Activated naive CD4-positive, alpha-beta T cell treated with Interleukin-2 at 50 U/mL for 16 hours (primary cell): ENCODE measurements at regions not wholly inside any gene's neighbourhood (a gene's known extent, or its start where the extent isn't known, plus 50 kb on each side); places are given as distances from the start of the nearest gene placed in this dataset.

Source experiments
- DNase-seq: peaks from one replicate; pipeline ENCODE4 v3.0.0-alpha.2; 2020

DNA sequence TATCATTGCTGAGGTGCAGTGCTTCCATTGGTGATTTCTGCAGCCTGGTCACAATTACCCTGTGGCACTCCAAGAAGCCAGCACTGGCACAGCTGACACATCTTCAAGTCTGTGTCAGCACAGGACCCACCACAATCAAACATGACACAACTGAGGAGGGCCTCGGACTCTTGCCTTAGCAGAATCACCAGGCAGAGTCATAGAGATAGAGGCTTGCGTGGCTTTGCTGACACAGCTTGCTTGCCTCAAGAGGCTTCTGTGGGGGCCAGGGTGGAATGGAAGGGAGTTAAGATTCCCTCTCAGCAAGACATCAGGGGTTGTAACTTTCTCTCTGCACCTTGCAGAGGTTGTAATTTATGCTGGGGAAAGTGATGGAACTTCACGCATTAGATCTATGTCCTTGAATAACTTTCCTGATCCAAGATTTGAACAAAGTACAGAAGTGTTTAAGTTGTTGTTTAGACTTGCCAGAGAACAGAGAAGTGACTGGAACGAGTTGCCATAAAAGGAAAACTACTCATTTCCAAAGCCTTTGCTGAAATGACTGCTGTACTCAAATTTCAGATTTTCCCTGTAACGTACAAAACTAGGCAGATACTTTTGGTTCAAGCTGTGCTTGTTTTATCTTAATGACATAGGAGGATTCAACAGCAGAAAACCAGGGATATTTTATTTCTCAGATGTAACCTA is 170.7 kb downstream of the DIPK2A start:
- DNase-seq = no peak

DNA sequence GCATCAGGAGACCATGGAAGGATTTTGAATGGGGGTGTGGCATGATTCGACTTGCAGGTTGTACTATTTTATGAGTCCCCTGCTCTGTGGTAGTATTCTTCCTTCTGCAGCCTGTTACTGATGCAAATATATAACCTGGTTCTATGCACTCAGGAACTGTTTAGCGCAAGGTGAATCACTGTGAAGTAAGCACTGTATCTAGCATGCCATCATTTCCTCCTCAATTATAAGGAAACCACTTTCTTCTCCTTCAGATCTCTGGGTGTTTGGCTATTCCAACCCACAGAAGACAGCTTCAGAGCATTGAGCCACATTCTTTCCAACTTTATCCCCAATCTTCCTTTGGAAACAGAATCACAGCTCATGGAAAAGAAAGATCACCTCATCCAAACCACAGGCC is 176.7 kb downstream of the DIPK2A start:
- no peak for DNase-seq

DNA sequence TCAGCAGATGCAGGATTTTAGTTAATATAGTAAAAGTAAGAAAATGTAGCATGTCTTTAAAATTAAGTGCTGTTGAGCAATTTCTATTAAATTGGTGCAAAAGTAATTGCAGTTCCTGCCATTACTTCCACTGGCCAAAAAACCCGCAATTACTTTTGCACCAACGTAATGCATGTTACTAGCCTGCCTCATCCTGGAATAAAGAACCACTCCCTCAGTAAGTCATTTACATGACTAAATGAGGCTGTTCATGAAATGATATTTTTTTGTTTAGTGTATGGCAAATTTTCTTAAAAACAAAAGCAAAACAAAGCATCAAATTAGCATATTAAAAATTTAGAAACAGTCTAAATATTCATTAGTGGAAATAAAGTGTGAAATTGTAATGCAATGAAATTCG is 180.4 kb downstream of the DIPK2A start:
- DNase-seq = no peak

- DNase-seq = no peak
These were observed 189.0 kb downstream of the DIPK2A start for GRCh38 chr3:144160627-144161026.

GRCh38 chr3:144162042-144162441 is 190.4 kb downstream of the DIPK2A start:
- DNase-seq = no peak

GRCh38 chr3:144164352-144164751 is 192.7 kb downstream of the DIPK2A start:
- DNase-seq = no peak

DNA sequence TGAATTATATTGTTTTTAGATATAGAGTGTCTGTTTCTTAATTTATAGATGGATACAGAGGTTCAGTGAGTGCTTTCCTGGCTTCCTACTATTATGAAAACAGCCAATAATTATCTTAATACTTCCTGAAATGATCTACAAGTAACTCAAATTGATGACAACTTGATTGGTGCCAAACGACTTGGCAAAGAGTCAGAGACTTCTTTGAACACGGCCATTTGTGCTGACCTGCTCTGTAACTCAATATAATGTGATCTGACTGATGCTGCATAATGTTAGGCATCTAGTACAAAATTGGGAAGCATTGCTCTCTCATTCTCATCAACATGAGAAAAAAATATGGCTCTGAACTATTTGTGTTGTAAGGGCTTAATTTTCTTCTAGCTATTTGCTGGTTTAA is 193.9 kb downstream of the DIPK2A start:
- DNase-seq = no peak

- no peak for DNase-seq
These were observed 196.0 kb downstream of the DIPK2A start for GRCh38 chr3:144167634-144168033.

DNA sequence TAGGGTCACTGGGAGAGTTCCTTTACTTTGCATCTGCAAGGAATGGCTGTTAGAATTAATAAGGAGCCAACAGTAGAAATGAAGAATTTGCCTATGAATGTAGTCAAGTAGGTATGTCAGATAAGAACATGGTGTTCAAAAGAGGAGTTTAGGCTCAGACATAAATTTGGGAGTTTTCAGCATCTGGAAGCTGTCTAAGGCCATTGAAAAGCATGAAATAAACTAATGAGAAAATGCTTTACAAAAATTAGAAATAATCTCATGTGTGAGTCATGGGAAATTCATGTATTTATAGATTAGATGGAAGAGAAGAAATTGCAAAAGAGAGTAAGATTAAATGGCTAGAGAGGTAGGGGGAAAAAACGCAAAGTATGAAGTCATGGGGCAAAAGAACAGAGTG is 201.9 kb downstream of the DIPK2A start:
- no peak for DNase-seq

DNA sequence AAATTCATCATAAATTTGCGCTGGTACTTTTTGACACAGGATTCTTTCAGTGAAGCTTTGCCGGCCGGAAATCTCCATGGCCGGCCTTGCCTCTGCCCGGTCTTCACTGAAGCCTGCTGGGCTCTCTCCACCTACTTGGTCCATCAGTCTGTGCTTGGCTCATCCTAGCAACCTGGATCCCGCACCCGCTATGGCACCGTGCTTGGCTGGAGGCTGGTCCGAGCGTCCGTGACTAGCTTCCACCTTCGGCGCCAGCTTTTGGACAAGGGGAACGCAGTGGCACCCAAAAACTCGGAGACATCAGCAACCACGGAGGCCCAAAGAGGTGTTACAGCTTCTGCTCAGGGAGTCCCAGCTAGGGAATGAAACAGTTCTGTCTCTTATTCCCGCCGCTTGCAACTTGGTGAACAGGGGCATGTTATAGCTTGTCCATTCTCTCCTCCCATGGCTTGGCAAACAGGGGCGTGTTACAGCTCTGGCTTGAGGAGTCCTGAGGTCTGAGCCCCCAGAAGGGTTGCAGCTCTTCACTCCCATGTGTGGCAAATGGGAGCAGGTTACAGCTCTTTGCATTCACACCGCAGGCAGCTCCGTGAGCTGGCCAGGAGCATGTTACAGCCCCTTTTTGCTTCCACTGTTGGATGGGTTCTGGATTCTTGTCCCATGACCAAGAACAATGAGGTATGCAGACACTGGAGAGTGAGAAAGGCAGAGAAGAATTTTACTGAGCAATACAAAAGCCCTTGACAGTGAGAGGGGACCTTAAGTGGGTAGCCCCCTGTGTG is 204.2 kb downstream of the DIPK2A start:
- no peak for DNase-seq

DNA sequence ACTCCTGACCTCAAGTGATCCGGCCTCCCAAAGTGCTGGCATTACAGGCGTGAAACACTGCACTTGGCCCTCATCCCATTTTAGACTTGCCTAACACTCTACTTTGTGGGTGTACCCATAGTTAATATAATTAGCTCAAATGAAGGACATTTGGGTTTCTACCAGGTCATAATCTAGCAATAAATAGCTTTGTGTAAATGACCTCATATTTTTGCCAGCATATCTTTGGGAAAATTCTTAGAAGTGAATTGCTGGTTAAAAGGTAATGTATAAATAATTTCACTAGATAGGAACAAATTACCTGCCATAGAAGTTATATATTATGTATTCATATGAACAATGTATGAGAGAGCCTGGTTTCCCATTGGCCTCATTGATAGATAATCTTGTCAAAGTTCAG is 206.0 kb downstream of the DIPK2A start:
- DNase-seq = no peak

GRCh38 chr3:144178607-144179006 is 207.0 kb downstream of the DIPK2A start:
- no peak for DNase-seq

GRCh38 chr3:144181062-144181461 is 209.4 kb downstream of the DIPK2A start:
- DNase-seq = no peak

- DNase-seq = no peak
These were observed 210.9 kb downstream of the DIPK2A start for GRCh38 chr3:144182501-144182900.

DNA sequence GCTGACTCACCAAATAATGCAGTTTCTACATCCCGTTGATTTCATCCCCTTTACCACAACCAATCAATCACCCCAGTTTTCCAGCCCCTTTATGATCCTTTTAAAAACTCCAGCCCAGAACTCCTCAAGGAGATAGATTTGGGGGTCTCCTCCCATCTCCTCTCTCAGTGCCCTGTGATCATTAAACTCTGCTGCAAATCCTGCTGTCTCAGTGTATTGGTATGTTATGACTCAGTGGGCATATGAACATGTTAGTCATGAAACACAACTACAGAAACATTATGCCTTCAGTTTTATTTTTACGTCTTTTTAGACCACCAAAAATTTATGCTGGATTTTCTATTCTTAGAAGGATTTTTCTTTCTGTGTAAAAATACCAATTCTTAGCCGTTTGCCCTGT is 213.7 kb downstream of the DIPK2A start:
- DNase-seq = no peak

GRCh38 chr3:144187531-144188210 is 216.0 kb downstream of the DIPK2A start:
- DNase-seq = no peak

- no peak for DNase-seq
These were observed 217.4 kb downstream of the DIPK2A start for GRCh38 chr3:144189044-144189443.

DNA sequence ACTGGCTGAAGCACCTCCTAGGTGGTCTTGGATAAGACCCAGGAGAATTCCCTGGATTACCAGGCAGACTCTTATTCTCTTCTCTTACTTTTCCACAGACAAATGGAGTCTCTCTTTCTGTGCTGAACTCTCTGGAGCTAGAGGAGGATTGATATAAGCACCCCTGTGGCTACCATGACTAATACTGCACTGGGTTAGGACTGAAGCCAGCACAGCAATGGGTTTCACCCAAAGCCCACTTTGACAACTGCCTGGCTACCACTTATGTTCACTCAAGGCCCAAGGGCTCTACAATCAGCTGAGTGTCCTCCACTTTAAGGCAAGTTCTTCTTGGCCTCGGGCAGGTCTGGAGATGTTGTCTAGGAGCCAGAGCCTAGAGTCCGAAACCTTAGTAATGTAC is 225.5 kb downstream of the DIPK2A start:
- no peak for DNase-seq

DNA sequence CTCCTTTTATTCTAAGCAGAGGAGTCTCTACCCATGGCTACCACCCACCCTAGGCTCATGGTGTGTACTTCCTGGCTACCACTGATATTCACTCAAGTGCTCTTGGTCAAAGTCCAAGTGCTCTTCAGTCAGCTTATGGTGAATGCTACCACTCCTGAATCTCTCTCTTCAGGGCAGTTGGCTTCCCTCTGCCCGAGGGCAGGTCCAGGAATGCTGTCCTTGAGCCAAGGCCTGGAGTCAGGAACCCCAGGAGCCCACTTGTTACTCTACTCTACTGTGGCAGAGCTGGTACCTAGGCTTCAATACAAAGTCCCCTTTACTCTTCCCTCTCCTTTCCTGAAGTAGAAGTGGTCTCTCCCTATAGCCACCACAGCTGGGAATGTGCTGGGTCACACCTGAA is 226.0 kb downstream of the DIPK2A start:
- no peak for DNase-seq

GRCh38 chr3:144200004-144200403 is 228.4 kb downstream of the DIPK2A start:
- DNase-seq = no peak

DNA sequence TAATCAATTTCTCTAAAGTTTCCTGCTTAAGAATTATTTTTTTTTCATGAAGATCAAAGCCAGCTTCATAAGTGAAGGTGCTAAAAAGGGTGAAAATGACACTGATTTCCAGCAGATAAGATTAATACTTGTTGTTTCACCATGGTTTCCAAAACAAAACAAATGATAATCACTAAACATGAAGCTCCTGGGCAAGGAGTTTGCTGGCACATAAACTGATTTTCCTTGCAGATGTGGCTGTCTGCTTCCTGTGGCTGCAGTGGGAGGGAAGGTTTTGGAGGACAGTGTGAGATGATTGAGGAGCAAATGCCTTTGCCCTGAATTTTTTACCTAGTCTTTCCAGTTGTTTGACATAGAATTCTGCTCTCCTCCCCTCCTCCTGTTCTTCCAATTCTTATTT is 228.8 kb downstream of the DIPK2A start:
- no peak for DNase-seq

- DNase-seq = no peak
These were observed 250.1 kb downstream of the DIPK2A start for GRCh38 chr3:144221761-144222160.

DNA sequence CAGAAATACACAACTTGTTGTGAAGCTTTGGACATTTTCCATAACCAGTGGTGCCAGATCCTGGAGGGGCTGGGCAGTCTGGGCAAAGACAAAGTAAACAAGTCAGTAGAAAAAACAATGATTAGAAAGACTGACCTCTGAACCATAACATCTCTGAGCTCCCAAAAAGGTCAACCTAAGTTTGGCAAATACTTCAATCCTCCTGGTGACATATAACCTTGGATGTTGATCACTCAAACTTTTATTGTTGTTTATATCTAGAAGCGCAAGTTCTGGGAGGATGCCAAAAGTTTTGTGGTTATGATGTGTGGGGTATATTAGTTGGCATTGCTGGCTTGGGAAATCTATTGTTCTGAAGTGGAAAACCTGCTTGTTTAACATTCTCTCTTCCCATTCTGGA is 257.7 kb downstream of the DIPK2A start:
- DNase-seq = no peak

DNA sequence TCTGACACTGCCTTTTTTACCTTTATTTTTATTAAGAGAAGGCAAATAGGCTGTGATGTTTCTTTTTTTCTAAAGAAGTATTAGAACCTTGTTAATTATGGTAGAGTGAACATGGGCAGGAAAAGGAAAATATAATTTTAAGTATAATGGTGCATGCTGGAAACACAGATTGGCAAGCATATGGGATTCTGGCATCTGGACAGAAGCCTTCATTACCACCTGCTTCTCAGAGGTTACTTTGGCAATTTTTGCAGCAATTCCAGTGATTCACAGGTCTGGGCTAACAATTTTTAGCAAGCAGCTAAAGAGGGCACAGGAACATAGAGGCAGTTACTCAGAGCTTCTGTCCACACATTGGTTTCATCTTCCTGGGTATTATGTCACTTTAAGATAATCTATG is 258.3 kb downstream of the DIPK2A start:
- no peak for DNase-seq
